Activated CD4-positive, alpha-beta T cell treated with anti-CD3 and anti-CD28 coated beads, Interleukin-2, amount 10 ng/mL, durations not matched to agents 7 days and 5 days (primary cell): ENCODE measurements at regions not wholly inside any gene's neighbourhood (a gene's known extent, or its start where the extent isn't known, plus 50 kb on each side); places are given as distances from the start of the nearest gene placed in this dataset.

Experiments
- CTCF ChIA-PET: fragments of 350-600 bp; sonication (Branson Sonifier 250); formaldehyde crosslinking; loops from one replicate; lab custom pipeline; 2021; ENCODE audit warnings: antibody characterized with exemption; lab: Charles Lee
- POLR2A ChIA-PET: fragments of 350-600 bp; sonication (Branson Sonifier 250); formaldehyde crosslinking; loops from one replicate; lab custom pipeline; 2021; ENCODE audit warnings: antibody characterized with exemption; lab: Charles Lee
- DNase-seq: peaks from one replicate; pipeline ENCODE4 v3.0.0-alpha.2; 2020
- H3K27ac Mint-ChIP-seq: one replicate; pipeline ENCODE4 v1.8.0; 2021; ENCODE audit warnings: mild to moderate bottlenecking, moderate library complexity, mixed read lengths
- H3K27me3 Mint-ChIP-seq: one replicate; pipeline ENCODE4 v1.8.0; 2021; ENCODE audit warnings: mixed read lengths
- H3K36me3 Mint-ChIP-seq: one replicate; pipeline ENCODE4 v1.8.0; 2021; ENCODE audit warnings: low read depth, mixed read lengths
- H3K4me1 Mint-ChIP-seq: one replicate; pipeline ENCODE4 v1.8.0; 2021; ENCODE audit warnings: mixed read lengths
- H3K4me3 Mint-ChIP-seq: one replicate; pipeline ENCODE4 v1.8.0; 2021; ENCODE audit warnings: mild to moderate bottlenecking, moderate library complexity, mixed read lengths
- H3K9me3 Mint-ChIP-seq: one replicate; pipeline ENCODE4 v1.8.0; 2021; ENCODE audit warnings: mixed read lengths

- POLR2A ChIA-PET, result no interaction called here
- Mint-ChIP-seq H3K27ac (no peak overlapping the region), H3K36me3 (no peaks in the 10 kb centered on the region), H3K9me3 (no peaks in the 10 kb centered on the region), H3K27me3 (peaks cover 5% of the 10 kb centered on the region), H3K4me1 (no peaks in the 10 kb centered on the region), H3K4me3 (no peak overlapping the region)
- no peak for DNase-seq
- CTCF ChIA-PET, result interaction anchor here (0.8 kb wide), 1 partner anchor 11 kb away, joined by 3 read pairs; no protein-coding TSS in a partner anchor
Measured at GRCh38 chr13:109333893-109334651, 452.3 kb downstream of the IRS2 start.

- Mint-ChIP-seq H3K27me3 (peaks cover 4% of the 10 kb centered on the region), H3K4me1 (no peaks in the 10 kb centered on the region), H3K4me3 (no peak overlapping the region), H3K36me3 (no peaks in the 10 kb centered on the region), H3K9me3 (no peaks in the 10 kb centered on the region), H3K27ac (no peak overlapping the region)
- DNase-seq, result no peak
- POLR2A ChIA-PET, result no interaction called here
- CTCF ChIA-PET, result no interaction called here
Measured at GRCh38 chr13:109332506-109333499, 453.6 kb downstream of the IRS2 start.

- ChIA-PET CTCF (no interaction called here), POLR2A (no interaction called here)
- no peak overlapping the region for H3K4me3 Mint-ChIP-seq
- H3K9me3 Mint-ChIP-seq, result no peaks in the 10 kb centered on the region
- peaks cover 4% of the 10 kb centered on the region for H3K27me3 Mint-ChIP-seq
- no peak overlapping the region for H3K27ac Mint-ChIP-seq
- no peaks in the 10 kb centered on the region for H3K36me3 Mint-ChIP-seq
- no peaks in the 10 kb centered on the region for H3K4me1 Mint-ChIP-seq
- DNase-seq, result no peak
Measured at GRCh38 chr13:109331898-109332297, 454.5 kb downstream of the IRS2 start.

- Mint-ChIP-seq H3K36me3 (no peaks in the 10 kb centered on the region), H3K4me1 (no peaks in the 10 kb centered on the region), H3K9me3 (no peaks in the 10 kb centered on the region), H3K4me3 (no peak overlapping the region), H3K27ac (no peak overlapping the region), H3K27me3 (peaks cover 4% of the 10 kb centered on the region)
- ChIA-PET CTCF (no interaction called here), POLR2A (no interaction called here)
- DNase-seq, result no peak
Measured at GRCh38 chr13:109331011-109331433, 455.4 kb downstream of the IRS2 start.

- Mint-ChIP-seq H3K9me3 (no peaks in the 10 kb centered on the region), H3K4me3 (no peak overlapping the region), H3K4me1 (no peaks in the 10 kb centered on the region), H3K36me3 (no peaks in the 10 kb centered on the region), H3K27ac (no peak overlapping the region), H3K27me3 (peaks cover 4% of the 10 kb centered on the region)
- no peak for DNase-seq
- ChIA-PET CTCF (no interaction called here), POLR2A (no interaction called here)
Measured at GRCh38 chr13:109330123-109330522, 456.3 kb downstream of the IRS2 start.

- Mint-ChIP-seq H3K4me3 (no peak overlapping the region), H3K4me1 (no peaks in the 10 kb centered on the region), H3K27ac (no peak overlapping the region), H3K36me3 (no peaks in the 10 kb centered on the region), H3K9me3 (no peaks in the 10 kb centered on the region), H3K27me3 (peaks cover 4% of the 10 kb centered on the region)
- POLR2A ChIA-PET, result no interaction called here
- no peak for DNase-seq
- CTCF ChIA-PET, result no interaction called here
Measured at GRCh38 chr13:109329175-109329574, 457.2 kb downstream of the IRS2 start.

GRCh38 chr13:109326601-109327000, 459.8 kb downstream of the IRS2 start:
- H3K9me3 Mint-ChIP-seq, result no peaks in the 10 kb centered on the region
- CTCF ChIA-PET, result interaction anchor here (1.3 kb wide), 1 partner anchor 9 kb away, joined by 3 read pairs; no protein-coding TSS in a partner anchor
- H3K36me3 Mint-ChIP-seq, result no peaks in the 10 kb centered on the region
- DNase-seq, result no peak
- no peaks in the 10 kb centered on the region for H3K4me1 Mint-ChIP-seq
- H3K4me3 Mint-ChIP-seq, result no peak overlapping the region
- no peak overlapping the region for H3K27ac Mint-ChIP-seq
- peaks cover 4% of the 10 kb centered on the region for H3K27me3 Mint-ChIP-seq
- POLR2A ChIA-PET, result no interaction called here

GRCh38 chr13:109323338-109323737, 463.0 kb downstream of the IRS2 start:
- no peaks in the 10 kb centered on the region for H3K27me3 Mint-ChIP-seq
- peaks cover under 1% of the 10 kb centered on the region for H3K9me3 Mint-ChIP-seq
- H3K36me3 Mint-ChIP-seq, result no peaks in the 10 kb centered on the region
- no peak overlapping the region for H3K4me3 Mint-ChIP-seq
- ChIA-PET POLR2A (no interaction called here), CTCF (no interaction called here)
- no peak for DNase-seq
- no peak overlapping the region for H3K27ac Mint-ChIP-seq
- no peaks in the 10 kb centered on the region for H3K4me1 Mint-ChIP-seq

GRCh38 chr13:109318945-109319590, 467.3 kb downstream of the IRS2 start:
- CTCF ChIA-PET, result no interaction called here
- Mint-ChIP-seq H3K27ac (no peak overlapping the region), H3K27me3 (no peaks in the 10 kb centered on the region), H3K4me1 (no peaks in the 10 kb centered on the region), H3K4me3 (no peak overlapping the region), H3K9me3 (peaks cover 3% of the 10 kb centered on the region), H3K36me3 (no peaks in the 10 kb centered on the region)
- POLR2A ChIA-PET, result no interaction called here
- no peak for DNase-seq

- no peak overlapping the region for H3K27ac Mint-ChIP-seq
- H3K36me3 Mint-ChIP-seq, result no peaks in the 10 kb centered on the region
- DNase-seq, result no peak
- POLR2A ChIA-PET, result no interaction called here
- H3K4me3 Mint-ChIP-seq, result no peak overlapping the region
- peaks cover 3% of the 10 kb centered on the region for H3K9me3 Mint-ChIP-seq
- CTCF ChIA-PET, result no interaction called here
- H3K27me3 Mint-ChIP-seq, result no peaks in the 10 kb centered on the region
- H3K4me1 Mint-ChIP-seq, result no peaks in the 10 kb centered on the region
Measured at GRCh38 chr13:109315481-109315880, 470.9 kb downstream of the IRS2 start.

GRCh38 chr13:109314101-109314500, 472.3 kb downstream of the IRS2 start:
- Mint-ChIP-seq H3K27ac (no peak overlapping the region), H3K27me3 (no peaks in the 10 kb centered on the region), H3K4me3 (no peak overlapping the region), H3K36me3 (no peaks in the 10 kb centered on the region), H3K9me3 (peaks cover 3% of the 10 kb centered on the region), H3K4me1 (no peaks in the 10 kb centered on the region)
- ChIA-PET CTCF (no interaction called here), POLR2A (no interaction called here)
- no peak for DNase-seq

GRCh38 chr13:109312399-109312798, 474.0 kb downstream of the IRS2 start:
- Mint-ChIP-seq H3K27ac (no peak overlapping the region), H3K4me1 (no peaks in the 10 kb centered on the region), H3K4me3 (no peak overlapping the region), H3K27me3 (no peaks in the 10 kb centered on the region), H3K36me3 (no peaks in the 10 kb centered on the region), H3K9me3 (no peaks in the 10 kb centered on the region)
- ChIA-PET POLR2A (no interaction called here), CTCF (no interaction called here)
- no peak for DNase-seq
